HL-60 (cell line): ENCODE measurements at regions not wholly inside any gene's neighbourhood (a gene's known extent, or its start where the extent isn't known, plus 50 kb on each side); places are given as distances from the start of the nearest gene placed in this dataset.

Source experiments
- DNase-seq, 2 experiments: peaks; one replicate each; pipeline ENCODE4 v3.0.0-alpha.2; 2010 to 2020; ENCODE audit warnings: low read depth in 1 of 2, low spot score in 1 of 2
- H3K27ac ChIP-seq: fragments of 250-450 bp; sonication (Bioruptor Pico); replicated peaks from 2 replicates; pipeline ENCODE4 v1.5.1; 2020; ENCODE audit warnings: mild to moderate bottlenecking, moderate library complexity
- H3K27me3 ChIP-seq: fragments of 250-450 bp; sonication (Bioruptor Pico); 2 replicates; pipeline ENCODE4 v1.5.1; 2021; ENCODE audit warnings: mild to moderate bottlenecking, moderate library complexity; ENCODE audit not compliant: insufficient read depth, poor library complexity, severe bottlenecking
- H3K4me3 ChIP-seq: replicated peaks from 2 replicates; pipeline ENCODE4 v1.5.1; 2011; ENCODE audit warnings: mild to moderate bottlenecking, control low read depth, low read length; ENCODE audit not compliant: insufficient read depth
- CTCF ChIP-seq: IDR thresholded peaks from one replicate; pipeline ENCODE4 v1.5.1; 2011; ENCODE audit warnings: low read length, control low read depth, inconsistent platforms; ENCODE audit not compliant: insufficient read depth
- GABPA ChIP-seq: IDR thresholded peaks from 2 replicates; pipeline ENCODE4 v1.6.1; 2012; ENCODE audit warnings: low read depth
- POLR2AphosphoS5 ChIP-seq: IDR thresholded peaks from 2 replicates; pipeline ENCODE4 v1.6.1; 2012; ENCODE audit warnings: low read depth
- SPI1 ChIP-seq: IDR thresholded peaks from 2 replicates; pipeline ENCODE4 v1.6.1; 2012; ENCODE audit warnings: low read depth, mild to moderate bottlenecking, borderline replicate concordance
- TF ChIP-seq, protein P1 (sequence below): IDR thresholded peaks from 2 replicates; pipeline ENCODE4 v1.6.1; 2012; ENCODE audit warnings: low read depth; ENCODE audit not compliant: insufficient replicate concordance

DNA sequence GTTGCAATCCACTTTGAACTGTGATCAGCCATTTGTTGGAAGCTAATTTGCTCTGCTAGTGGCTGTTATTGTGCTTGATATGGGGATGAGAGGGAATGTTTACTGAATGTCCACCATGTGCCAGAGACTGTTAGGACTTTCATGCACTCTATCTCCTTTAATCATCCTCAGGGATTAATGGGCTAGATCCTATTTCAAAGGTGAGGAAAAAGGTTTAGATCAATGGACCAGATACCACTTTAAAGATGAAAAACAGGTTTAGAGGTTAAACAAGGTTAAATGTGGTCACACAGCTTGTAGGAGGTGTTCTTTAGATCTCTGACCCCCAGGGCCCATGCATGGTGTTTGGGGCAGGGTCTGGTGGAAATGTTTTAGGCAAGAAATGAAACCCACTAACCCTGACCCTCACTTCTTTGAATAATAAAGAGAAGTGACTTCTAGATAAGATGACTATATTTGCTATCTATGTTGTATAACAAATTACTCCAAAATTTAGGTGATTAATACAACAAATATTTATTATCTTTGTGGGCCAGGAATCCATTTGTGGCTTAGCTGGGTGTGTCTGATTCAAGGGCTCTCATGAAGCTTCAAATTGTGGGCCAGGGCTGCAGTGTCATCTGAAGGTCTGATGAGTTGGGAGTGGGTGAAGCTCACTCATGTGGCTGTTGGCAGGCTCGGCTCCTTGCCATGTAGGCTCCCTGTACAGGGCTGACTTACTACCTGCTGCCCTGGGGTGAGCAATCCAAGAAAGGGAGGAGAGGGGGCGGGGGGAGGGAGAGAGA lies 127.8 kb upstream of the FOXA2 start:
- no peak overlapping the region for H3K4me3 ChIP-seq

GRCh38 chr20:22716821-22717351 lies 132.5 kb upstream of the FOXA2 start:
- TF ChIP-seq, protein P1, sequence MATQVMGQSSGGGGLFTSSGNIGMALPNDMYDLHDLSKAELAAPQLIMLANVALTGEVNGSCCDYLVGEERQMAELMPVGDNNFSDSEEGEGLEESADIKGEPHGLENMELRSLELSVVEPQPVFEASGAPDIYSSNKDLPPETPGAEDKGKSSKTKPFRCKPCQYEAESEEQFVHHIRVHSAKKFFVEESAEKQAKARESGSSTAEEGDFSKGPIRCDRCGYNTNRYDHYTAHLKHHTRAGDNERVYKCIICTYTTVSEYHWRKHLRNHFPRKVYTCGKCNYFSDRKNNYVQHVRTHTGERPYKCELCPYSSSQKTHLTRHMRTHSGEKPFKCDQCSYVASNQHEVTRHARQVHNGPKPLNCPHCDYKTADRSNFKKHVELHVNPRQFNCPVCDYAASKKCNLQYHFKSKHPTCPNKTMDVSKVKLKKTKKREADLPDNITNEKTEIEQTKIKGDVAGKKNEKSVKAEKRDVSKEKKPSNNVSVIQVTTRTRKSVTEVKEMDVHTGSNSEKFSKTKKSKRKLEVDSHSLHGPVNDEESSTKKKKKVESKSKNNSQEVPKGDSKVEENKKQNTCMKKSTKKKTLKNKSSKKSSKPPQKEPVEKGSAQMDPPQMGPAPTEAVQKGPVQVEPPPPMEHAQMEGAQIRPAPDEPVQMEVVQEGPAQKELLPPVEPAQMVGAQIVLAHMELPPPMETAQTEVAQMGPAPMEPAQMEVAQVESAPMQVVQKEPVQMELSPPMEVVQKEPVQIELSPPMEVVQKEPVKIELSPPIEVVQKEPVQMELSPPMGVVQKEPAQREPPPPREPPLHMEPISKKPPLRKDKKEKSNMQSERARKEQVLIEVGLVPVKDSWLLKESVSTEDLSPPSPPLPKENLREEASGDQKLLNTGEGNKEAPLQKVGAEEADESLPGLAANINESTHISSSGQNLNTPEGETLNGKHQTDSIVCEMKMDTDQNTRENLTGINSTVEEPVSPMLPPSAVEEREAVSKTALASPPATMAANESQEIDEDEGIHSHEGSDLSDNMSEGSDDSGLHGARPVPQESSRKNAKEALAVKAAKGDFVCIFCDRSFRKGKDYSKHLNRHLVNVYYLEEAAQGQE = no peak
- TF ChIP-seq POLR2AphosphoS5 = peak; percentile 56; the same call in 1 of the 2 replicates
- DNase-seq = peak in 1 of 2 experiments; percentile 83
- Histone ChIP-seq H3K27ac (no peak overlapping the region), H3K4me3 (no peak overlapping the region), H3K27me3 (peaks cover under 1% of the 10 kb centered on the region)

More for the DNA sequence above, 127.8 kb upstream of the FOXA2 start:
- Histone ChIP-seq H3K27ac (no peak overlapping the region), H3K27me3 (no peaks in the 10 kb centered on the region)
- TF ChIP-seq SPI1 (no peak), GABPA (no peak)
- DNase-seq = no peak

DNA sequence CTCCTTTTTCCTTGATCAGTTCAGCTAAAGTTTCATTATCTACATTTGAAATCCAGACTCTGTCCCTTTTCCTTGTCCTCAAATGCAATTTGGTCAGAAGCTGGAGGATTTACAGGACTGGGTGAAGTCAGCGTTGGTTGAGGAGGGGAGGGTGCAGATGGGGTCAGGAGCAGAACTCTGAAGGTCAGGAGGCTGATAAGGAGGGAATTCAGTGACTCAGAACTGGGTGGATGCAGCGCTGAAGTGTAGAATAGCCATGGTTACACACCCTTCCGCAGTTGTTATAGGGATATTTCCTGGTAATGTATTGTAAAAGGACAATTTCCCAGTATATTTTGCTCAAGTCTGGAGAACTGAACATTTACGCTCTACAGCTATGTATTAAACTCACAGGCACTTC lies 133.1 kb upstream of the FOXA2 start:
- H3K27me3 ChIP-seq = peaks cover 3% of the 10 kb centered on the region
- no peak overlapping the region for H3K4me3 ChIP-seq
- no peak for TF ChIP-seq POLR2AphosphoS5
- TF ChIP-seq GABPA = no peak
- DNase-seq = no peak
- no peak overlapping the region for H3K27ac ChIP-seq

- no peak overlapping the region for H3K27ac ChIP-seq
- peaks cover 3% of the 10 kb centered on the region for H3K27me3 ChIP-seq
- peak in 1 of 2 experiments; percentile 4 for DNase-seq
- TF ChIP-seq SPI1 (no peak), CTCF (no peak), POLR2AphosphoS5 (no peak)
- TF ChIP-seq, protein P1 = no peak
- no peak overlapping the region for H3K4me3 ChIP-seq
Observed at GRCh38 chr20:22719167-22719591, 134.8 kb upstream of the FOXA2 start.

GRCh38 chr20:22720206-22720605 lies 135.8 kb upstream of the FOXA2 start:
- no peak for DNase-seq
- no peak overlapping the region for H3K4me3 ChIP-seq
- TF ChIP-seq POLR2AphosphoS5 (no peak), GABPA (no peak), CTCF (no peak), SPI1 (no peak)
- TF ChIP-seq, protein P1 = no peak
- H3K27ac ChIP-seq = no peak overlapping the region
- peaks cover 3% of the 10 kb centered on the region for H3K27me3 ChIP-seq
